ENCODE measurements at regions not wholly inside any gene's neighbourhood (a gene's known extent, or its start where the extent isn't known, plus 50 kb on each side); places are given as distances from the start of the nearest gene placed in this dataset.

DNA sequence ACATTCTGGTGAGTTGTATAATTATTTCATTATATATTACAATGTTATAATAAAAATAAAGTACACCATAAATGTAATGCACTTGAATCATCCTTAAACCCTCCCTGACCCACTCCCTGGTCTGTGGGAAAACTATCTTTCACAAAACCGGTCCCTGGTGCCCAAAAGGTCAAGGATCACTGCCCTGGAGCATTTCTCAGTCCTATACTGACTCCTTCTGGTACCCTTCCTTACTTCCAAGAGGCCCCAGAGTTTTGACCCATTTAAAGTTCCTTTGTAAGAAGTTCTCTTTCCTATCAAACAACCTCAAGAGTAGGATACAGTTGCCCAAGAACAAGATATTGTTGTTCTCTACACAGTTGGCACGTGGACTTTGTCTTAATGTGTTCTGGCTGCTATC is 88.9 kb upstream of the TRPM3 start:
- TF ChIP-seq CTCF (IDR thresholded peaks at IDR 0.05; ENCODE audit: low read depth, low read length, missing control alignments): no peak
- DNase-seq: no peak
- no peaks in the 10 kb centered on the region for H3K27me3 ChIP-seq (replicated peaks)
- in situ Hi-C loops (cut with HindIII; ENCODE audit: low pct_ligation_motif_present, low sequenced_read_pairs): no loop called here
- no peaks in the 10 kb centered on the region for H3K36me3 ChIP-seq (replicated peaks)
- no peak overlapping the region for H3K4me3 ChIP-seq (ENCODE audit: low read depth, low read length)
- no peak overlapping the region for H3K27ac ChIP-seq

DNA sequence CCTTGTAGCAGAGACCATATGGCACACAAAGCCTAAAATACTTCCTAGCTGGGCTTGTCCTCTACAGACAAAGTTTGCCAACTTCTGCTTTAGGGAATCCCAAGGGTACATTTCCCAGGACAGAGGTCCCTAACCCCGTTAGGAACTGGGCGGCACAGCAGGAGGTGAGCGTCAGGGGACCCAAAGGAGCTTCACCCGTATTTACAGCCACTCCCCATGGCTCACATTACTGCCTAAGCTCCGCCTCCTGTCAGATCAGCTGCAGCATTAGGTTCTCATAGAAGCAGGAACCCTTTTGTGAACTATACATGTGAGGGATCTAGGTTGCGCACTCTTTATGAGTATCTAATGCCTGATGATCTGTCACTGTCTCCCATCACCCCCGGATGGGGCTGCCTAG is 88.5 kb upstream of the TRPM3 start:
- H3K36me3 ChIP-seq (replicated peaks): no peaks in the 10 kb centered on the region
- H3K27ac ChIP-seq: no peak overlapping the region
- no peaks in the 10 kb centered on the region for H3K27me3 ChIP-seq (replicated peaks)
- no peak for TF ChIP-seq CTCF (IDR thresholded peaks at IDR 0.05; ENCODE audit: low read depth, low read length, missing control alignments)
- H3K4me3 ChIP-seq (ENCODE audit: low read depth, low read length): no peak overlapping the region
- in situ Hi-C loops (cut with HindIII; ENCODE audit: low pct_ligation_motif_present, low sequenced_read_pairs): no loop called here
- DNase-seq: no peak

DNA sequence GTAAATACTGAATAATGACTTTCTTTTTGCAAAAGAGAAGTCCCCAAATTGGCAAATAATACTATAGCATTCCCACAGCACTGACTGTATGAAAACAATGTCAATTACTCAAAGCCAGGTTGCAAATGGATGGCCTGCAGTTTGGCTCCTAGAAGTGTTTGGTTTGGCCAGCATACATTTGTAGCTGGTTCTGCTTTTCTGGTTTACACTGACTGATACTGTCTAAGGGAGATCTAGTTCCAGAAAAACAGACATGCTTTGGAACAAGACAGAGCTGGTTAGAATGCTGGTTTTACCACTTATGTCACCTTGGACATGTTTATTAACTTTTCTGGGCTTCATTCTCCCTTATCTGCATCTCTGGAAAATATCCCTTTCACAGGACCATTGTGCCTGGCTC is 81.5 kb upstream of the TRPM3 start:
- Histone ChIP-seq H3K36me3 (replicated peaks) (no peaks in the 10 kb centered on the region), H3K27ac (no peak overlapping the region), H3K4me3 (ENCODE audit: low read depth, low read length) (no peak overlapping the region), H3K27me3 (replicated peaks) (no peaks in the 10 kb centered on the region)
- in situ Hi-C loops (cut with HindIII; ENCODE audit: low pct_ligation_motif_present, low sequenced_read_pairs): no loop called here
- no peak for TF ChIP-seq CTCF (IDR thresholded peaks at IDR 0.05; ENCODE audit: low read depth, low read length, missing control alignments)
- DNase-seq: no peak

GRCh38 chr9:71191708-71192107 is 70.3 kb upstream of the TRPM3 start:
- TF ChIP-seq CTCF (IDR thresholded peaks at IDR 0.05; ENCODE audit: low read depth, low read length, missing control alignments): no peak
- H3K36me3 ChIP-seq (replicated peaks): no peaks in the 10 kb centered on the region
- no peak overlapping the region for H3K27ac ChIP-seq
- no peaks in the 10 kb centered on the region for H3K27me3 ChIP-seq (replicated peaks)
- no peak overlapping the region for H3K4me3 ChIP-seq (ENCODE audit: low read depth, low read length)
- in situ Hi-C loops (cut with HindIII; ENCODE audit: low pct_ligation_motif_present, low sequenced_read_pairs): no loop called here
- DNase-seq: no peak

GRCh38 chr9:71183251-71183650 is 61.8 kb upstream of the TRPM3 start:
- no peak for DNase-seq
- Histone ChIP-seq H3K27me3 (replicated peaks) (no peaks in the 10 kb centered on the region), H3K36me3 (replicated peaks) (no peaks in the 10 kb centered on the region), H3K4me3 (ENCODE audit: low read depth, low read length) (no peak overlapping the region), H3K27ac (no peak overlapping the region)
- in situ Hi-C loops (cut with HindIII; ENCODE audit: low pct_ligation_motif_present, low sequenced_read_pairs): no loop called here
- no peak for TF ChIP-seq CTCF (IDR thresholded peaks at IDR 0.05; ENCODE audit: low read depth, low read length, missing control alignments)

DNA sequence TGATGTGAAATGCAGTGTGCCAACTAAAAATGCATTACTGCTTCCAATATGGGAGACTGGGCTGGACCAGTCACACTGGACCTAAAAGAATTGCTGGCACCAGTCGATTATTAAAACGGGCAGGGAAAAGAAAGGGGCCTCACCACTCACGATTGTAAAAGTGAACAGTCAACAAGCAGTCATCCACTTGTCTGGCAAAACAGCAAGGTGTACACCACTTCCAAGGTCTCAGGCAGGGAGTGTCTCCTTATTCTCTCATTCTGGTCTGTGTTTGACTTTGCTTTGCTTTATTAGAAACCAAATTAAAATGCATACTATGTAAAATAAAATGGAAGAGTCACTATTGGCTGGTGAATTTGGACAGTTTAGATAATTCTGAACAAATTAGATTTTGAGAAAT is 57.8 kb upstream of the TRPM3 start:
- in situ Hi-C loops (cut with HindIII; ENCODE audit: low pct_ligation_motif_present, low sequenced_read_pairs): no loop called here
- Histone ChIP-seq H3K27ac (no peak overlapping the region), H3K27me3 (replicated peaks) (no peaks in the 10 kb centered on the region), H3K4me3 (ENCODE audit: low read depth, low read length) (no peak overlapping the region), H3K36me3 (replicated peaks) (no peaks in the 10 kb centered on the region)
- TF ChIP-seq CTCF (IDR thresholded peaks at IDR 0.05; ENCODE audit: low read depth, low read length, missing control alignments): no peak
- DNase-seq: no peak
